ENCODE measurements at regions not wholly inside any gene's neighbourhood (a gene's known extent, or its start where the extent isn't known, plus 50 kb on each side); places are given as distances from the start of the nearest gene placed in this dataset.

- intact Hi-C loops (cut with micrococcal nuclease) = no loop called here
- Mint-ChIP-seq H3K4me3 (no peak overlapping the region), H3K36me3 (ENCODE audit: low read depth) (no peaks in the 10 kb centered on the region), H3K27ac (no peak overlapping the region), H3K27me3 (no peaks in the 10 kb centered on the region), H3K9me3 (peaks cover 5% of the 10 kb centered on the region), H3K4me1 (ENCODE audit: low read depth) (no peaks in the 10 kb centered on the region)
- ATAC-seq = no peak
- no peak for TF ChIP-seq CTCF (IDR thresholded peaks at IDR 0.05)
- ChIA-PET CTCF (no interaction called here), POLR2A (no interaction called here)
- DNase-seq = no peak
Observed at GRCh38 chr13:69487576-69487975, 620.0 kb upstream of the ATXN8OS start.

GRCh38 chr13:69485991-69486592, 621.5 kb upstream of the ATXN8OS start:
- intact Hi-C loops (cut with micrococcal nuclease) = no loop called here
- DNase-seq (no peak), ATAC-seq (no peak)
- Mint-ChIP-seq H3K4me3 (no peak overlapping the region), H3K27ac (no peak overlapping the region), H3K36me3 (ENCODE audit: low read depth) (no peaks in the 10 kb centered on the region), H3K9me3 (peaks cover 12% of the 10 kb centered on the region), H3K27me3 (no peaks in the 10 kb centered on the region), H3K4me1 (ENCODE audit: low read depth) (no peaks in the 10 kb centered on the region)
- CTCF ChIA-PET = no interaction called here
- POLR2A ChIA-PET = no interaction called here
- no peak for TF ChIP-seq CTCF (IDR thresholded peaks at IDR 0.05)

- H3K36me3 Mint-ChIP-seq (ENCODE audit: low read depth) = no peaks in the 10 kb centered on the region
Observed at GRCh38 chr13:69477451-69477850, 630.2 kb upstream of the ATXN8OS start.

GRCh38 chr13:69474011-69474685, 633.5 kb upstream of the ATXN8OS start:
- no peaks in the 10 kb centered on the region for H3K36me3 Mint-ChIP-seq (ENCODE audit: low read depth)
- no peak for TF ChIP-seq CTCF (IDR thresholded peaks at IDR 0.05)
- no peaks in the 10 kb centered on the region for H3K4me1 Mint-ChIP-seq (ENCODE audit: low read depth)
- ATAC-seq (no peak), DNase-seq (no peak)
- H3K9me3 Mint-ChIP-seq = peaks cover 5% of the 10 kb centered on the region
- H3K4me3 Mint-ChIP-seq = no peak overlapping the region
- POLR2A ChIA-PET = no interaction called here
- no peak overlapping the region for H3K27ac Mint-ChIP-seq
- CTCF ChIA-PET = no interaction called here
- no peaks in the 10 kb centered on the region for H3K27me3 Mint-ChIP-seq
- intact Hi-C loops (cut with micrococcal nuclease) = no loop called here

More at GRCh38 chr13:69477451-69477850, 630.2 kb upstream of the ATXN8OS start:
- ATAC-seq (no peak), DNase-seq (no peak)
- CTCF ChIA-PET = no interaction called here
- intact Hi-C loops (cut with micrococcal nuclease) = no loop called here
- H3K9me3 Mint-ChIP-seq = peaks cover 13% of the 10 kb centered on the region
- POLR2A ChIA-PET = no interaction called here
- no peak overlapping the region for H3K4me3 Mint-ChIP-seq
- no peaks in the 10 kb centered on the region for H3K4me1 Mint-ChIP-seq (ENCODE audit: low read depth)
- H3K27ac Mint-ChIP-seq = no peak overlapping the region
- TF ChIP-seq CTCF (IDR thresholded peaks at IDR 0.05) = no peak
- H3K27me3 Mint-ChIP-seq = no peaks in the 10 kb centered on the region

- no peak overlapping the region for H3K27ac Mint-ChIP-seq
- no peak for DNase-seq
- no peak for ATAC-seq
- ChIA-PET CTCF (no interaction called here), POLR2A (no interaction called here)
- H3K27me3 Mint-ChIP-seq = no peaks in the 10 kb centered on the region
- no peaks in the 10 kb centered on the region for H3K36me3 Mint-ChIP-seq (ENCODE audit: low read depth)
- no peak for TF ChIP-seq CTCF (IDR thresholded peaks at IDR 0.05)
- H3K9me3 Mint-ChIP-seq = peaks cover 12% of the 10 kb centered on the region
- no peak overlapping the region for H3K4me3 Mint-ChIP-seq
- intact Hi-C loops (cut with micrococcal nuclease) = no loop called here
- no peaks in the 10 kb centered on the region for H3K4me1 Mint-ChIP-seq (ENCODE audit: low read depth)
Observed at GRCh38 chr13:69468624-69469023, 639.0 kb upstream of the ATXN8OS start.

Measured in activated CD8-positive, alpha-beta T cell treated with anti-CD3 and anti-CD28 coated beads for 36 hours (primary cell).